CD14-positive monocyte (primary cell): ENCODE measurements at regions not wholly inside any gene's neighbourhood (a gene's known extent, or its start where the extent isn't known, plus 50 kb on each side); places are given as distances from the start of the nearest gene placed in this dataset.

ENCODE experiments used
- DNase-seq, 3 donors: peaks; one replicate each; pipeline ENCODE4 v3.0.0-alpha.2; 2011 to 2022
- H2AFZ ChIP-seq: 2 replicates; pipeline ENCODE4 v1.6.0; 2012; ENCODE audit warnings: mild to moderate bottlenecking, low read depth, low read length, inconsistent platforms; ENCODE audit not compliant: insufficient read depth, poor library complexity, severe bottlenecking
- H3K27ac ChIP-seq, 2 donors: 1 replicate in 1 of 2; 2 replicates in 1 of 2; pipeline ENCODE4 v1.5.1; 2012 to 2013; ENCODE audit warnings: low read length in 2 of 2, control low read depth in 1 of 2, inconsistent platforms in 1 of 2, low read depth in 1 of 2, mild to moderate bottlenecking in 1 of 2
- H3K27me3 ChIP-seq, 2 donors: one replicate each; pipeline versions ENCODE4 v1.6.0 to v1.6.1; 2011 to 2013; ENCODE audit warnings: low read length in 2 of 2; ENCODE audit not compliant: control insufficient read depth in 2 of 2, insufficient read depth in 2 of 2
- H3K36me3 ChIP-seq, 2 donors: replicated peaks in 1 of 2; 1 replicate in 1 of 2; 2 replicates in 1 of 2; pipeline versions ENCODE4 v1.5.1 to v1.6.1; 2012 to 2013; ENCODE audit warnings: low read length in 2 of 2, control low read depth in 1 of 2, inconsistent platforms in 1 of 2, mild to moderate bottlenecking in 1 of 2; ENCODE audit not compliant: insufficient read depth in 2 of 2, control insufficient read depth in 1 of 2
- H3K4me1 ChIP-seq, 2 donors: 1 replicate in 1 of 2; 2 replicates in 1 of 2; pipeline versions ENCODE4 v1.5.1 to v1.6.1; 2012 to 2013; ENCODE audit warnings: low read length in 2 of 2, control low read depth in 1 of 2, inconsistent platforms in 1 of 2, mild to moderate bottlenecking in 1 of 2, moderate library complexity in 1 of 2; ENCODE audit not compliant: insufficient read depth in 2 of 2, control insufficient read depth in 1 of 2
- H3K4me2 ChIP-seq: replicated peaks from 2 replicates; pipeline ENCODE3; 2012; ENCODE audit warnings: low read length, moderate library complexity, mild to moderate bottlenecking; ENCODE audit not compliant: poor library complexity, severe bottlenecking; ENCODE audit errors: extremely low read depth
- H3K4me3 ChIP-seq, 3 experiments: fragments of 200-600 bp in 1 of 3; sonication (generic) in 1 of 3; replicated peaks in 1 of 3; 1 replicate in 2 of 3; 2 replicates in 1 of 3; pipeline ENCODE4 v1.5.1; 2011 to 2013; ENCODE audit warnings: low read length in 3 of 3, mild to moderate bottlenecking in 3 of 3, control low read depth in 2 of 3, low read depth in 2 of 3, inconsistent platforms in 1 of 3, moderate library complexity in 1 of 3
- H3K79me2 ChIP-seq: 2 replicates; pipeline ENCODE4 v1.6.0; 2012; ENCODE audit warnings: mild to moderate bottlenecking, control low read depth, inconsistent platforms, low read length, moderate library complexity; ENCODE audit not compliant: insufficient read depth
- H3K9ac ChIP-seq: 2 replicates; pipeline ENCODE4 v1.6.0; 2017; ENCODE audit warnings: low read length, mild to moderate bottlenecking; ENCODE audit not compliant: insufficient read depth, poor library complexity, severe bottlenecking
- H3K9me3 ChIP-seq, 2 donors: replicated peaks in 1 of 2; 1 replicate in 1 of 2; 2 replicates in 1 of 2; pipeline versions ENCODE4 v1.5.1 to v1.6.1; 2012 to 2013; ENCODE audit warnings: low read length in 2 of 2, control low read depth in 1 of 2; ENCODE audit not compliant: control insufficient read depth in 1 of 2, insufficient read depth in 1 of 2
- H4K20me1 ChIP-seq: 2 replicates; pipeline ENCODE4 v1.6.0; 2012; ENCODE audit warnings: mild to moderate bottlenecking, low read length, control low read depth, moderate library complexity; ENCODE audit not compliant: insufficient read depth
- H3K27ac Mint-ChIP-seq, 7 donors: one replicate each; pipeline ENCODE4 v1.8.0; 2020; ENCODE audit warnings: mild to moderate bottlenecking in 7 of 7, mixed read lengths in 7 of 7, moderate library complexity in 6 of 7, inconsistent platforms in 2 of 7
- H3K27me3 Mint-ChIP-seq, 3 donors: one replicate each; pipeline ENCODE4 v1.8.0; 2021 to 2022; ENCODE audit warnings: low read depth in 3 of 3, mild to moderate bottlenecking in 3 of 3, mixed read lengths in 3 of 3, moderate library complexity in 3 of 3, inconsistent platforms in 1 of 3
- H3K36me3 Mint-ChIP-seq, 2 donors: one replicate each; pipeline ENCODE4 v1.8.0; 2020; ENCODE audit warnings: mixed read lengths in 2 of 2, inconsistent platforms in 1 of 2, mild to moderate bottlenecking in 1 of 2
- H3K4me1 Mint-ChIP-seq: one replicate; pipeline ENCODE4 v1.8.0; 2020; ENCODE audit warnings: mild to moderate bottlenecking, mixed read lengths
- H3K4me3 Mint-ChIP-seq, 2 donors: one replicate each; pipeline ENCODE4 v1.8.0; 2020; ENCODE audit warnings: mild to moderate bottlenecking in 2 of 2, mixed read lengths in 2 of 2, moderate library complexity in 1 of 2
- H3K9me3 Mint-ChIP-seq, 7 donors: one replicate each; pipeline ENCODE4 v1.8.0; 2020 to 2022; ENCODE audit warnings: mixed read lengths in 7 of 7, mild to moderate bottlenecking in 6 of 7, moderate library complexity in 6 of 7, inconsistent platforms in 2 of 7
- CTCF ChIP-seq: fragments of 200-600 bp; IDR thresholded peaks from one replicate; pipeline ENCODE4 v1.8.0; 2022; ENCODE audit warnings: antibody characterized with exemption, mild to moderate bottlenecking
- WGBS: methylation state at CpG from one replicate; pipeline ENCODE4 v1.1.5; 2013; ENCODE audit warnings: missing lambda C conversion rate; ENCODE audit not compliant: insufficient coverage; 5-methylcytosine and 5-hydroxymethylcytosine counted together
- intact Hi-C, 2 donors: fragments of 100-400 bp; cut with micrococcal nuclease; formaldehyde crosslinking; loops; one replicate each; pipeline versions ENCODE4 v1.15.0 to v1.15.1; 2023

GRCh38 chr6:44697327-44697726 is 309.8 kb downstream of the CDC5L start:
- TF ChIP-seq CTCF, result no peak
- Mint-ChIP-seq H3K4me1 (no peaks in the 10 kb centered on the region), H3K9me3 (no peaks in the 10 kb centered on the region), H3K27me3 (peaks cover 1 to 2% (median 2%) of the 10 kb centered on the region in 3 donors), H3K36me3 (no peaks in the 10 kb centered on the region), H3K4me3 (no peak overlapping the region), H3K27ac (no peak overlapping the region)
- Histone ChIP-seq H3K4me2 (no peak overlapping the region), H3K4me3 (no peak overlapping the region), H3K79me2 (no peaks in the 10 kb centered on the region), H3K36me3 (no peaks in the 10 kb centered on the region), H3K27ac (no peak overlapping the region), H3K9ac (no peak overlapping the region), H3K27me3 (no peaks in the 10 kb centered on the region), H3K9me3 (no peaks in the 10 kb centered on the region), H2AFZ (no peak overlapping the region), H4K20me1 (no peaks in the 10 kb centered on the region), H3K4me1 (no peaks in the 10 kb centered on the region)
- DNase-seq, result no peak
- intact Hi-C loops, result no loop called here
- WGBS, result 93% methylated on average over 11 of the region's 11 CpGs

- TF ChIP-seq CTCF, result no peak
- no peak overlapping the region for H3K4me2 ChIP-seq
- no peak for DNase-seq
- no peak overlapping the region for H3K4me3 Mint-ChIP-seq
- H3K9ac ChIP-seq, result no peak overlapping the region
- no peak overlapping the region for H3K27ac ChIP-seq
- no peaks in the 10 kb centered on the region for H3K9me3 Mint-ChIP-seq
- H3K79me2 ChIP-seq, result no peaks in the 10 kb centered on the region
- H3K36me3 Mint-ChIP-seq, result no peaks in the 10 kb centered on the region
- intact Hi-C loops, result no loop called here
- H3K27me3 Mint-ChIP-seq, result peaks cover 1 to 2% (median 2%) of the 10 kb centered on the region in 3 donors
- no peak overlapping the region for H3K4me3 ChIP-seq
- no peak overlapping the region for H2AFZ ChIP-seq
- H4K20me1 ChIP-seq, result no peaks in the 10 kb centered on the region
- H3K4me1 ChIP-seq, result no peaks in the 10 kb centered on the region
- no peaks in the 10 kb centered on the region for H3K27me3 ChIP-seq
- no peaks in the 10 kb centered on the region for H3K4me1 Mint-ChIP-seq
- H3K36me3 ChIP-seq, result no peaks in the 10 kb centered on the region
- no peak overlapping the region for H3K27ac Mint-ChIP-seq
- H3K9me3 ChIP-seq, result no peaks in the 10 kb centered on the region
- WGBS, result no CpG with 5 or more reads among the region's 1 CpG
These were observed 311.1 kb downstream of the CDC5L start for GRCh38 chr6:44698602-44699001.
